ENCODE measurements at regions not wholly inside any gene's neighbourhood (a gene's known extent, or its start where the extent isn't known, plus 50 kb on each side); places are given as distances from the start of the nearest gene placed in this dataset.
"Not testable (repeated sequence)": the region's sequence is repeated elsewhere in the genome, so short reads cannot be mapped to it uniquely, and the experiment has no call there.

DNA sequence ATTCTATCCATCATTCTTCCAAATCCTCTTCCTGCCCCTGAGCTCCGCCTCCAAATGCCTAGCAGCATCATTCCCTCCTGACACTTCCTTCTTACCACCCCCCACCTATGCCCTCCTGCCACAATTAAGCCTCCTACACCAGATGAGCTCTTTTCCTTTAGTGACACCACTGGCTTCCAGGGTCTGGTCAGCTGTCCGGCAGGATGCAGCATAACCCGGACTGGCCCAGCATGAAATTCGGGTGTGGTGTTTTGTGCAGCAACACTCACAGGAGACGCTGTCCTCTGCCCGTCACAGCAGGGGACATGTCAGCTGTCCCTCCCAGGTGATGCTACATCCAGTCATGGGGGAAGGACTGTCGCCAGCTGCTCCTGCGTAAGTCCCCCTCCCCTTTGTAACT lies 266.3 kb upstream of the ANKRD20A1 start:
- TF ChIP-seq CTCF (optimal IDR thresholded peaks at IDR 0.05 in 1 of 3, IDR thresholded peaks at IDR 0.05 in 1 of 3, conservative IDR thresholded peaks at IDR 0.05 in 1 of 3; ENCODE audit: extremely low read depth in 1 of 3, insufficient read depth in 2 of 3, low read length in 3 of 3); EZH2 (IDR thresholded peaks at IDR 0.05; ENCODE audit: low read length): not testable (repeated sequence)
